H1 (cell line): ENCODE measurements at regions not wholly inside any gene's neighbourhood (a gene's known extent, or its start where the extent isn't known, plus 50 kb on each side); places are given as distances from the start of the nearest gene placed in this dataset.

Experiments
- CTCF ChIA-PET: fragments of 300-600 bp; sonication (Branson Sonifier 250); formaldehyde crosslinking; loops from one replicate; lab custom pipeline; 2021; ENCODE audit not compliant: partially characterized antibody; lab: Charles Lee
- POLR2A ChIA-PET: fragments of 300-600 bp; sonication (Branson Sonifier 250); formaldehyde crosslinking; loops from one replicate; lab custom pipeline; 2021; ENCODE audit warnings: inconsistent platforms; ENCODE audit not compliant: partially characterized antibody; lab: Charles Lee
- DNase-seq, 2 experiments: peaks; one replicate each; pipeline versions ENCODE4 v3.0.0 to v3.0.0-alpha.2; 2010 to 2022; ENCODE audit warnings: low spot score in 2 of 2, low read depth in 1 of 2, mixed read lengths in 1 of 2
- FAIRE-seq: peaks from 2 replicates; lab custom pipeline; 2011; peaks lifted over from hg19 to GRCh38; lab: Jason Lieb, UNC
- H2AFZ ChIP-seq: 2 replicates; pipeline ENCODE4 v1.8.1; 2012; ENCODE audit warnings: low read length, inconsistent platforms
- H2AK5ac ChIP-seq: 2 replicates; pipeline ENCODE4 v1.6.1; 2013; ENCODE audit warnings: low read depth, low read length
- H2BK120ac ChIP-seq: replicated peaks from 2 replicates; pipeline ENCODE3; 2013; ENCODE audit warnings: low read depth, low read length, inconsistent platforms
- H2BK12ac ChIP-seq: 2 replicates; pipeline ENCODE4 v1.6.1; 2013; ENCODE audit warnings: low read depth, low read length
- H2BK15ac ChIP-seq: 2 replicates; pipeline ENCODE4 v1.6.1; 2013; ENCODE audit warnings: low read length
- H2BK20ac ChIP-seq: 2 replicates; pipeline ENCODE4 v1.6.1; 2013; ENCODE audit warnings: low read length
- H2BK5ac ChIP-seq: 2 replicates; pipeline ENCODE4 v1.6.1; 2013; ENCODE audit warnings: low read depth, low read length
- H3K14ac ChIP-seq: 2 replicates; pipeline ENCODE4 v1.6.1; 2013; ENCODE audit warnings: inconsistent platforms; ENCODE audit not compliant: insufficient read length
- H3K18ac ChIP-seq: 2 replicates; pipeline ENCODE4 v1.6.1; 2013; ENCODE audit warnings: low read length; ENCODE audit errors: extremely low read depth
- H3K23ac ChIP-seq: 2 replicates; pipeline ENCODE4 v1.6.1; 2013; ENCODE audit warnings: inconsistent platforms; ENCODE audit not compliant: insufficient read length
- H3K23me2 ChIP-seq: 2 replicates; pipeline ENCODE4 v1.6.1; 2013; ENCODE audit warnings: low read depth, low read length
- H3K27ac ChIP-seq: 2 replicates; pipeline ENCODE4 v1.6.1; 2011; ENCODE audit warnings: low read depth, low read length, inconsistent platforms
- H3K27me3 ChIP-seq, 4 experiments: replicated peaks in 1 of 4; 1 replicate in 1 of 4; 2 replicates in 3 of 4; pipeline versions ENCODE4 v1.6.1 to v1.8.1; 2011 to 2013; ENCODE audit warnings: low read length in 3 of 4, mild to moderate bottlenecking in 3 of 4, inconsistent platforms in 2 of 4, mixed read lengths in 2 of 4, moderate library complexity in 1 of 4; ENCODE audit not compliant: control insufficient read depth in 3 of 4, insufficient read depth in 3 of 4; ENCODE audit errors: extremely low read depth in 1 of 4
- H3K36me3 ChIP-seq, 4 experiments: 2 replicates each; pipeline versions ENCODE4 v1.6.1 to v1.8.1; 2011 to 2013; ENCODE audit warnings: mild to moderate bottlenecking in 4 of 4, low read length in 3 of 4, moderate library complexity in 2 of 4, control low read depth in 1 of 4, inconsistent platforms in 1 of 4; ENCODE audit not compliant: insufficient read depth in 4 of 4, control insufficient read depth in 2 of 4
- H3K4ac ChIP-seq: replicated peaks from 2 replicates; pipeline ENCODE3; 2013; ENCODE audit warnings: low read length, low read depth, mixed read lengths, inconsistent platforms; ENCODE audit not compliant: insufficient read length
- H3K4me1 ChIP-seq, 4 experiments: replicated peaks in 1 of 4; 1 replicate in 1 of 4; 2 replicates in 3 of 4; pipeline versions ENCODE4 v1.6.1 to v1.8.1; 2011 to 2013; ENCODE audit warnings: low read length in 3 of 4, inconsistent platforms in 2 of 4, mixed read lengths in 1 of 4; ENCODE audit not compliant: insufficient read depth in 4 of 4, control insufficient read depth in 3 of 4
- H3K4me2 ChIP-seq, 2 experiments: 2 replicates each; pipeline versions ENCODE4 v1.6.1 to v1.8.1; 2011 to 2013; ENCODE audit warnings: low read depth in 2 of 2, low read length in 2 of 2, control low read depth in 1 of 2, inconsistent platforms in 1 of 2, mild to moderate bottlenecking in 1 of 2; ENCODE audit not compliant: insufficient read depth in 1 of 2
- H3K4me3 ChIP-seq, 4 experiments: fragments of 200-600, 300-600 bp in 1 of 4; sonication (generic), shearing (Covaris generic), sonication (Bioruptor Twin) in 1 of 4; 2 replicates each; pipeline versions ENCODE4 v1.5.1 to v1.8.1; 2011 to 2016; ENCODE audit warnings: low read length in 4 of 4, low read depth in 3 of 4, control low read depth in 2 of 4, inconsistent platforms in 2 of 4, mild to moderate bottlenecking in 2 of 4, mixed read lengths in 1 of 4, moderate library complexity in 1 of 4; ENCODE audit not compliant: insufficient read depth in 2 of 4; ENCODE audit errors: extremely low read depth in 1 of 4
- H3K56ac ChIP-seq: replicated peaks from 2 replicates; pipeline ENCODE3; 2013; ENCODE audit warnings: low read depth, mild to moderate bottlenecking, mixed read lengths, low read length, inconsistent platforms; ENCODE audit not compliant: insufficient read length
- H3K79me1 ChIP-seq: 2 replicates; pipeline ENCODE4 v1.6.1; 2013; ENCODE audit warnings: low read depth, low read length, control low read depth
- H3K79me2 ChIP-seq, 2 experiments: 2 replicates each; pipeline versions ENCODE4 v1.6.1 to v1.8.1; 2012 to 2013; ENCODE audit warnings: low read length in 2 of 2, mild to moderate bottlenecking in 2 of 2, inconsistent platforms in 1 of 2; ENCODE audit not compliant: insufficient read depth in 2 of 2, control insufficient read depth in 1 of 2
- H3K9ac ChIP-seq, 4 experiments: replicated peaks in 1 of 4; 1 replicate in 1 of 4; 2 replicates in 3 of 4; pipeline versions ENCODE4 v1.6.1 to v1.8.1; 2011 to 2013; ENCODE audit warnings: low read depth in 3 of 4, low read length in 3 of 4, control low read depth in 2 of 4, mild to moderate bottlenecking in 2 of 4, moderate library complexity in 2 of 4, inconsistent platforms in 1 of 4; ENCODE audit errors: extremely low read depth in 1 of 4
- H3K9me3 ChIP-seq, 2 experiments: 2 replicates each; pipeline versions ENCODE4 v1.6.1 to v1.8.1; 2012 to 2013; ENCODE audit warnings: mild to moderate bottlenecking in 2 of 2, moderate library complexity in 2 of 2, control low read depth in 1 of 2, inconsistent platforms in 1 of 2, low read depth in 1 of 2, low read length in 1 of 2, mixed read lengths in 1 of 2; ENCODE audit not compliant: insufficient read depth in 2 of 2
- H4K20me1 ChIP-seq, 2 experiments: replicated peaks in 1 of 2; 2 replicates each; pipeline versions ENCODE3 to v1.8.1; 2011 to 2013; ENCODE audit warnings: inconsistent platforms in 2 of 2, low read length in 2 of 2, mild to moderate bottlenecking in 1 of 2; ENCODE audit not compliant: insufficient read depth in 2 of 2, control insufficient read depth in 1 of 2
- H4K5ac ChIP-seq: 2 replicates; pipeline ENCODE4 v1.6.1; 2013; ENCODE audit warnings: low read length, low read depth, mixed read lengths, inconsistent platforms; ENCODE audit not compliant: insufficient read length
- H4K8ac ChIP-seq: 2 replicates; pipeline ENCODE4 v1.8.0; 2013; ENCODE audit warnings: mild to moderate bottlenecking, moderate library complexity, low read length, inconsistent platforms; ENCODE audit not compliant: insufficient read depth; ENCODE audit errors: extremely low read depth
- H4K91ac ChIP-seq: replicated peaks from 2 replicates; pipeline ENCODE3; 2013; ENCODE audit warnings: low read length, mixed read lengths, inconsistent platforms; ENCODE audit not compliant: insufficient read length
- BCL11A ChIP-seq, 2 experiments: IDR thresholded peaks; one replicate each; pipeline ENCODE4 v1.6.1; 2011; ENCODE audit warnings: low read depth in 2 of 2, low read length in 2 of 2, mild to moderate bottlenecking in 2 of 2
- CBX5 ChIP-seq: fragments of 300-800, 300-1000 bp; sonication (generic); IDR thresholded peaks from 2 replicates; pipeline ENCODE4 v1.7.1; 2016; ENCODE audit warnings: antibody characterized with exemption, low read length, low read depth
- CREB1 ChIP-seq: IDR thresholded peaks from 2 replicates; pipeline ENCODE4 v1.6.1; 2012; ENCODE audit warnings: inconsistent platforms
- EGR1 ChIP-seq: IDR thresholded peaks from 2 replicates; pipeline ENCODE4 v1.6.1; 2011; ENCODE audit warnings: low read depth, low read length, borderline replicate concordance
- GABPA ChIP-seq: IDR thresholded peaks from 2 replicates; pipeline ENCODE4 v1.6.1; 2011; ENCODE audit warnings: mild to moderate bottlenecking, low read length, moderate library complexity, borderline replicate concordance; ENCODE audit not compliant: insufficient read depth
- KDM5A ChIP-seq: fragments of 200-600 bp; IDR thresholded peaks from 2 replicates; pipeline ENCODE4 v1.7.1; 2012; ENCODE audit warnings: mild to moderate bottlenecking, low read length, inconsistent platforms, mixed read lengths
- SAP30 ChIP-seq: fragments of 300-600 bp; sonication (generic); IDR thresholded peaks from 2 replicates; pipeline ENCODE4 v1.7.1; 2012; ENCODE audit warnings: low read length, moderate library complexity, mild to moderate bottlenecking, inconsistent platforms; ENCODE audit not compliant: insufficient read depth, insufficient replicate concordance
- TEAD4 ChIP-seq: IDR thresholded peaks from 2 replicates; pipeline ENCODE4 v1.6.1; 2012; ENCODE audit warnings: low read depth, low read length, inconsistent platforms, mixed read lengths
- ZNF274 ChIP-seq: IDR thresholded peaks from 2 replicates; pipeline ENCODE4 v1.7.0; 2012; ENCODE audit warnings: low read length, borderline replicate concordance; ENCODE audit errors: extremely low read depth
- WGBS, 2 experiments: shearing (Covaris generic) in 1 of 2; methylation state at CpG; one replicate each; pipeline versions ENCODE4 v1.1.6 to v1.1.7; 2013 to 2015; ENCODE audit warnings: low lambda C conversion rate in 2 of 2, mixed read lengths in 2 of 2, inconsistent platforms in 1 of 2, low coverage in 1 of 2, missing lambda C conversion rate in 1 of 2; ENCODE audit not compliant: insufficient replicate concordance in 2 of 2, insufficient coverage in 1 of 2, insufficient read length in 1 of 2; ENCODE audit errors: extremely low coverage in 1 of 2, missing lambda C conversion rate in 1 of 2; 5-methylcytosine and 5-hydroxymethylcytosine counted together
- TF ChIP-seq, protein P1 (sequence below): IDR thresholded peaks from 2 replicates; pipeline ENCODE4 v1.6.1; 2011; ENCODE audit warnings: low read length, improper control_type of control experiment
- TF ChIP-seq, protein P2 (sequence below): IDR thresholded peaks from 2 replicates; pipeline ENCODE4 v1.6.1; 2011; ENCODE audit warnings: low read depth, mild to moderate bottlenecking, low read length; ENCODE audit not compliant: insufficient read depth

- Histone ChIP-seq H4K8ac (no peak overlapping the region), H2BK15ac (no peak overlapping the region), H3K4me1 (peaks cover 8 to 30% (median 16%) of the 10 kb centered on the region in 4 experiments), H4K20me1 (peaks cover 0 to 3% of the 10 kb centered on the region in 2 experiments), H3K4me2 (peak overlapping the region; percentile 49 to 55), H3K18ac (no peak overlapping the region), H3K9me3 (no peaks in the 10 kb centered on the region), H2BK120ac (no peak overlapping the region), H3K27ac (no peak overlapping the region), H2AK5ac (no peak overlapping the region), H3K14ac (no peak overlapping the region), H4K91ac (no peak overlapping the region), H2BK12ac (0 out of 2 replicates have a peak overlapping the region, but pooled peaks have one; percentile 33), H3K79me1 (no peaks in the 10 kb centered on the region), H3K23ac (no peak overlapping the region), H3K56ac (no peak overlapping the region), H3K9ac (no peak overlapping the region), H4K5ac (no peak overlapping the region), H3K79me2 (no peaks in the 10 kb centered on the region), H3K4ac (no peak overlapping the region), H3K4me3 (peak overlapping the region in 1 of 4 experiments; percentile 18; a peak in 1 of 8 replicates), H3K27me3 (no peaks in the 10 kb centered on the region), H2BK20ac (no peak overlapping the region; the same call in 1 of the 2 replicates), H2BK5ac (peak overlapping the region; percentile 79; the same call in 1 of the 2 replicates), H3K36me3 (no peaks in the 10 kb centered on the region), H2AFZ (no peak overlapping the region), H3K23me2 (no peaks in the 10 kb centered on the region)
- 27% methylated on average over 2 of the region's 2 CpGs; no CpG with 5 or more reads in 1 of the 2 experiments for WGBS, 2 experiments
- FAIRE-seq: no peak
- no peak for DNase-seq
- ChIA-PET POLR2A (no interaction called here), CTCF (interaction anchor here (0.6 to 7.5 kb wide), 8 partner anchors 13 to 232 kb away, joined by 3 to 79 read pairs (median 4); partner anchors contain the start of gene NECTIN1)
- TF ChIP-seq CBX5: no peak
- TF ChIP-seq, protein P1, sequence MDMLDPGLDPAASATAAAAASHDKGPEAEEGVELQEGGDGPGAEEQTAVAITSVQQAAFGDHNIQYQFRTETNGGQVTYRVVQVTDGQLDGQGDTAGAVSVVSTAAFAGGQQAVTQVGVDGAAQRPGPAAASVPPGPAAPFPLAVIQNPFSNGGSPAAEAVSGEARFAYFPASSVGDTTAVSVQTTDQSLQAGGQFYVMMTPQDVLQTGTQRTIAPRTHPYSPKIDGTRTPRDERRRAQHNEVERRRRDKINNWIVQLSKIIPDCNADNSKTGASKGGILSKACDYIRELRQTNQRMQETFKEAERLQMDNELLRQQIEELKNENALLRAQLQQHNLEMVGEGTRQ: no peak
- no peak for TF ChIP-seq KDM5A
- no peak for TF ChIP-seq SAP30
- TF ChIP-seq BCL11A (IDR thresholded peaks at IDR 0.05; ENCODE audit: low read depth in 2 of 2, low read length in 2 of 2): no peak
- no peak for TF ChIP-seq TEAD4
- TF ChIP-seq, protein P2, sequence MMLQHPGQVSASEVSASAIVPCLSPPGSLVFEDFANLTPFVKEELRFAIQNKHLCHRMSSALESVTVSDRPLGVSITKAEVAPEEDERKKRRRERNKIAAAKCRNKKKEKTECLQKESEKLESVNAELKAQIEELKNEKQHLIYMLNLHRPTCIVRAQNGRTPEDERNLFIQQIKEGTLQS: no peak
- no peak for TF ChIP-seq EGR1
- no peak for TF ChIP-seq ZNF274
- no peak for TF ChIP-seq CREB1
- TF ChIP-seq GABPA: no peak
These were observed 74.0 kb upstream of the THY1 start for GRCh38 chr11:119496997-119497396.
